CD14-positive monocyte (primary cell): ENCODE measurements at regions not wholly inside any gene's neighbourhood (a gene's known extent, or its start where the extent isn't known, plus 50 kb on each side); places are given as distances from the start of the nearest gene placed in this dataset.

Experiments used
- DNase-seq, 3 donors: peaks; one replicate each; pipeline ENCODE4 v3.0.0-alpha.2; 2011 to 2022
- H2AFZ ChIP-seq: 2 replicates; pipeline ENCODE4 v1.6.0; 2012; ENCODE audit warnings: mild to moderate bottlenecking, low read depth, low read length, inconsistent platforms; ENCODE audit not compliant: insufficient read depth, poor library complexity, severe bottlenecking
- H3K27ac ChIP-seq, 2 donors: 1 replicate in 1 of 2; 2 replicates in 1 of 2; pipeline ENCODE4 v1.5.1; 2012 to 2013; ENCODE audit warnings: low read length in 2 of 2, control low read depth in 1 of 2, inconsistent platforms in 1 of 2, low read depth in 1 of 2, mild to moderate bottlenecking in 1 of 2
- H3K27me3 ChIP-seq, 2 donors: one replicate each; pipeline versions ENCODE4 v1.6.0 to v1.6.1; 2011 to 2013; ENCODE audit warnings: low read length in 2 of 2; ENCODE audit not compliant: control insufficient read depth in 2 of 2, insufficient read depth in 2 of 2
- H3K36me3 ChIP-seq, 2 donors: replicated peaks in 1 of 2; 1 replicate in 1 of 2; 2 replicates in 1 of 2; pipeline versions ENCODE4 v1.5.1 to v1.6.1; 2012 to 2013; ENCODE audit warnings: low read length in 2 of 2, control low read depth in 1 of 2, inconsistent platforms in 1 of 2, mild to moderate bottlenecking in 1 of 2; ENCODE audit not compliant: insufficient read depth in 2 of 2, control insufficient read depth in 1 of 2
- H3K4me1 ChIP-seq, 2 donors: 1 replicate in 1 of 2; 2 replicates in 1 of 2; pipeline versions ENCODE4 v1.5.1 to v1.6.1; 2012 to 2013; ENCODE audit warnings: low read length in 2 of 2, control low read depth in 1 of 2, inconsistent platforms in 1 of 2, mild to moderate bottlenecking in 1 of 2, moderate library complexity in 1 of 2; ENCODE audit not compliant: insufficient read depth in 2 of 2, control insufficient read depth in 1 of 2
- H3K4me2 ChIP-seq: replicated peaks from 2 replicates; pipeline ENCODE3; 2012; ENCODE audit warnings: low read length, moderate library complexity, mild to moderate bottlenecking; ENCODE audit not compliant: poor library complexity, severe bottlenecking; ENCODE audit errors: extremely low read depth
- H3K4me3 ChIP-seq, 3 experiments: fragments of 200-600 bp in 1 of 3; sonication (generic) in 1 of 3; replicated peaks in 1 of 3; 1 replicate in 2 of 3; 2 replicates in 1 of 3; pipeline ENCODE4 v1.5.1; 2011 to 2013; ENCODE audit warnings: low read length in 3 of 3, mild to moderate bottlenecking in 3 of 3, control low read depth in 2 of 3, low read depth in 2 of 3, inconsistent platforms in 1 of 3, moderate library complexity in 1 of 3
- H3K79me2 ChIP-seq: 2 replicates; pipeline ENCODE4 v1.6.0; 2012; ENCODE audit warnings: mild to moderate bottlenecking, control low read depth, inconsistent platforms, low read length, moderate library complexity; ENCODE audit not compliant: insufficient read depth
- H3K9ac ChIP-seq: 2 replicates; pipeline ENCODE4 v1.6.0; 2017; ENCODE audit warnings: low read length, mild to moderate bottlenecking; ENCODE audit not compliant: insufficient read depth, poor library complexity, severe bottlenecking
- H3K9me3 ChIP-seq, 2 donors: replicated peaks in 1 of 2; 1 replicate in 1 of 2; 2 replicates in 1 of 2; pipeline versions ENCODE4 v1.5.1 to v1.6.1; 2012 to 2013; ENCODE audit warnings: low read length in 2 of 2, control low read depth in 1 of 2; ENCODE audit not compliant: control insufficient read depth in 1 of 2, insufficient read depth in 1 of 2
- H4K20me1 ChIP-seq: 2 replicates; pipeline ENCODE4 v1.6.0; 2012; ENCODE audit warnings: mild to moderate bottlenecking, low read length, control low read depth, moderate library complexity; ENCODE audit not compliant: insufficient read depth
- H3K27ac Mint-ChIP-seq, 7 donors: one replicate each; pipeline ENCODE4 v1.8.0; 2020; ENCODE audit warnings: mild to moderate bottlenecking in 7 of 7, mixed read lengths in 7 of 7, moderate library complexity in 6 of 7, inconsistent platforms in 2 of 7
- H3K27me3 Mint-ChIP-seq, 3 donors: one replicate each; pipeline ENCODE4 v1.8.0; 2021 to 2022; ENCODE audit warnings: low read depth in 3 of 3, mild to moderate bottlenecking in 3 of 3, mixed read lengths in 3 of 3, moderate library complexity in 3 of 3, inconsistent platforms in 1 of 3
- H3K36me3 Mint-ChIP-seq, 2 donors: one replicate each; pipeline ENCODE4 v1.8.0; 2020; ENCODE audit warnings: mixed read lengths in 2 of 2, inconsistent platforms in 1 of 2, mild to moderate bottlenecking in 1 of 2
- H3K4me1 Mint-ChIP-seq: one replicate; pipeline ENCODE4 v1.8.0; 2020; ENCODE audit warnings: mild to moderate bottlenecking, mixed read lengths
- H3K4me3 Mint-ChIP-seq, 2 donors: one replicate each; pipeline ENCODE4 v1.8.0; 2020; ENCODE audit warnings: mild to moderate bottlenecking in 2 of 2, mixed read lengths in 2 of 2, moderate library complexity in 1 of 2
- H3K9me3 Mint-ChIP-seq, 7 donors: one replicate each; pipeline ENCODE4 v1.8.0; 2020 to 2022; ENCODE audit warnings: mixed read lengths in 7 of 7, mild to moderate bottlenecking in 6 of 7, moderate library complexity in 6 of 7, inconsistent platforms in 2 of 7
- WGBS: methylation state at CpG from one replicate; pipeline ENCODE4 v1.1.5; 2013; ENCODE audit warnings: missing lambda C conversion rate; ENCODE audit not compliant: insufficient coverage; 5-methylcytosine and 5-hydroxymethylcytosine counted together
- intact Hi-C, 2 donors: fragments of 100-400 bp; cut with micrococcal nuclease; formaldehyde crosslinking; loops; one replicate each; pipeline versions ENCODE4 v1.15.0 to v1.15.1; 2023
- TF ChIP-seq, protein P1 (sequence below): fragments of 200-600 bp; IDR thresholded peaks from one replicate; pipeline ENCODE4 v1.8.0; 2022; ENCODE audit warnings: antibody characterized with exemption, mild to moderate bottlenecking

DNA sequence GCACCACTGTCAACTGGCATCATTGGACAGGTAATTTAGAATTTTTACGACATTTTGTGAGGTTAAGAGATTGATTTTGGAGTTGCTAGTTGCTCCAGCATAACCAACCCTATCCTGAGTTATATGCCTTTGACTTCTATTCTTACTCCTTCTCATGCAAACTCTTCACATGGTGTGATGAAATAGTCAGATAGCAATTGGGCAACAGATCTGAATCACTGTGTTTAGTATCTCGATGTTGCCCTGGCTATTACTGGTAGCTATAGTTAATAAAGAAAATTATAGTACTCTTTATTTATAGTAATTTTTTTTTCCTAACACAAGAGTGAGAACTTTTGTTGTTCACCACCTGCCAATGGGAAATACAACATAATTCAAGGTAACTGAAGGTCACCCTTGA, 494.8 kb upstream of the TOM1L1 start:
- Mint-ChIP-seq H3K36me3 (no peaks in the 10 kb centered on the region), H3K27me3 (no peaks in the 10 kb centered on the region), H3K4me1 (no peaks in the 10 kb centered on the region), H3K27ac (no peak overlapping the region), H3K9me3 (peaks cover 0 to 10% (median 5%) of the 10 kb centered on the region in 7 donors), H3K4me3 (no peak overlapping the region)
- Histone ChIP-seq H4K20me1 (no peaks in the 10 kb centered on the region), H3K4me3 (no peak overlapping the region), H3K4me2 (no peak overlapping the region), H3K27me3 (no peaks in the 10 kb centered on the region), H3K27ac (no peak overlapping the region), H3K79me2 (no peaks in the 10 kb centered on the region), H3K4me1 (no peaks in the 10 kb centered on the region), H3K9me3 (peaks cover 5% of the 10 kb centered on the region in 2 donors), H3K36me3 (no peaks in the 10 kb centered on the region), H3K9ac (no peak overlapping the region), H2AFZ (no peak overlapping the region)
- WGBS = no CpG with 5 or more reads among the region's 2 CpGs
- no peak for DNase-seq
- intact Hi-C loops = no loop called here
- TF ChIP-seq, protein P1, sequence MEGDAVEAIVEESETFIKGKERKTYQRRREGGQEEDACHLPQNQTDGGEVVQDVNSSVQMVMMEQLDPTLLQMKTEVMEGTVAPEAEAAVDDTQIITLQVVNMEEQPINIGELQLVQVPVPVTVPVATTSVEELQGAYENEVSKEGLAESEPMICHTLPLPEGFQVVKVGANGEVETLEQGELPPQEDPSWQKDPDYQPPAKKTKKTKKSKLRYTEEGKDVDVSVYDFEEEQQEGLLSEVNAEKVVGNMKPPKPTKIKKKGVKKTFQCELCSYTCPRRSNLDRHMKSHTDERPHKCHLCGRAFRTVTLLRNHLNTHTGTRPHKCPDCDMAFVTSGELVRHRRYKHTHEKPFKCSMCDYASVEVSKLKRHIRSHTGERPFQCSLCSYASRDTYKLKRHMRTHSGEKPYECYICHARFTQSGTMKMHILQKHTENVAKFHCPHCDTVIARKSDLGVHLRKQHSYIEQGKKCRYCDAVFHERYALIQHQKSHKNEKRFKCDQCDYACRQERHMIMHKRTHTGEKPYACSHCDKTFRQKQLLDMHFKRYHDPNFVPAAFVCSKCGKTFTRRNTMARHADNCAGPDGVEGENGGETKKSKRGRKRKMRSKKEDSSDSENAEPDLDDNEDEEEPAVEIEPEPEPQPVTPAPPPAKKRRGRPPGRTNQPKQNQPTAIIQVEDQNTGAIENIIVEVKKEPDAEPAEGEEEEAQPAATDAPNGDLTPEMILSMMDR = no peak

DNA sequence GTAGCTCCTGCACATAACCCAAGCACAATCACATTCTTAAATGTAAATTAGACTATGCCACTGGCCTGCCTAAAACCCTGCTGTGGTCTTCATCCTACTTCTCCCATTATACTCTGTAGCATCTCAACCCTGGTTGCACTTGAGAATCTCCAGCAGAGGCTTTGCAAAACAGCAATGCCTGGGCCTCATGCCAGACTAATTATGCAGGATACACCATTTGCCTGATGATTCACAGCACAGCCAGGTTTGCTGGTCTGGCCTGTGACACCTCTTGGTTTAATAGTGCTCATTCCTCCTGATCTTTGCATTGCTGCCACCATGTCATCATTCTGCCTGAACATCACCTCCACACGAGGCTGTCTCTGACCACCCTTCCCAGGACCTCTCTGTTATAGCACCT, 491.9 kb upstream of the TOM1L1 start:
- Mint-ChIP-seq H3K4me1 (no peaks in the 10 kb centered on the region), H3K9me3 (peaks cover 0 to 10% (median 5%) of the 10 kb centered on the region in 7 donors), H3K36me3 (no peaks in the 10 kb centered on the region), H3K27ac (no peak overlapping the region), H3K27me3 (no peaks in the 10 kb centered on the region), H3K4me3 (no peak overlapping the region)
- no peak for DNase-seq
- TF ChIP-seq, protein P1 = no peak
- no peaks in the 10 kb centered on the region for H3K27me3 ChIP-seq
- H3K4me3 ChIP-seq = no peak overlapping the region
- H3K79me2 ChIP-seq = no peaks in the 10 kb centered on the region
- 40% methylated on average over 1 of the region's 1 CpG for WGBS
- H3K27ac ChIP-seq = no peak overlapping the region
- H3K4me1 ChIP-seq = no peaks in the 10 kb centered on the region
- no peaks in the 10 kb centered on the region for H3K36me3 ChIP-seq
- H4K20me1 ChIP-seq = no peaks in the 10 kb centered on the region
- intact Hi-C loops = no loop called here
- peaks cover 5 to 12% of the 10 kb centered on the region in 2 donors for H3K9me3 ChIP-seq
- no peak overlapping the region for H3K4me2 ChIP-seq
- no peak overlapping the region for H3K9ac ChIP-seq
- no peak overlapping the region for H2AFZ ChIP-seq
